ENCODE measurements at regions not wholly inside any gene's neighbourhood (a gene's known extent, or its start where the extent isn't known, plus 50 kb on each side); places are given as distances from the start of the nearest gene placed in this dataset.

DNA sequence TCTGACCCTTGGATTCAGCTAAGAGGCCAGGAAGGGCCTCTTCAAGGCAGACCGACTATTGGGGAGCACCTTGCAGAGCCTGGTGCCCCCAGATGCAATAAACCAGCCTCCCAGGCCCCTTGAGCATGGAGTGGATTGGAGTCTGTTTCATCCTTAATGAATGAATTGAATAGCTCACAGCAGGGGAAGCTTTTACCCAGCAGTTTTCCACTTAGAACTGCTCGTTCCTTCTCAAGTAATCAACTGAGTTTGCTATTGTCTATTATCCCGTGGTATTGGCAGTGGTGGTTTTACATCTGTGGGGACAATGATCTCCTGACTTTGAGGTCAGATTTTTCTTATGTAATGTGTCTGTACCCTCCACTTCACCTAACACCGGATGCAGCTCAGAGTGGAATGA, 197.6 kb downstream of the AACS start:
- no peak for TF ChIP-seq GABPA (IDR thresholded peaks at IDR 0.05; ENCODE audit: low read depth)
- TF ChIP-seq, protein P1, sequence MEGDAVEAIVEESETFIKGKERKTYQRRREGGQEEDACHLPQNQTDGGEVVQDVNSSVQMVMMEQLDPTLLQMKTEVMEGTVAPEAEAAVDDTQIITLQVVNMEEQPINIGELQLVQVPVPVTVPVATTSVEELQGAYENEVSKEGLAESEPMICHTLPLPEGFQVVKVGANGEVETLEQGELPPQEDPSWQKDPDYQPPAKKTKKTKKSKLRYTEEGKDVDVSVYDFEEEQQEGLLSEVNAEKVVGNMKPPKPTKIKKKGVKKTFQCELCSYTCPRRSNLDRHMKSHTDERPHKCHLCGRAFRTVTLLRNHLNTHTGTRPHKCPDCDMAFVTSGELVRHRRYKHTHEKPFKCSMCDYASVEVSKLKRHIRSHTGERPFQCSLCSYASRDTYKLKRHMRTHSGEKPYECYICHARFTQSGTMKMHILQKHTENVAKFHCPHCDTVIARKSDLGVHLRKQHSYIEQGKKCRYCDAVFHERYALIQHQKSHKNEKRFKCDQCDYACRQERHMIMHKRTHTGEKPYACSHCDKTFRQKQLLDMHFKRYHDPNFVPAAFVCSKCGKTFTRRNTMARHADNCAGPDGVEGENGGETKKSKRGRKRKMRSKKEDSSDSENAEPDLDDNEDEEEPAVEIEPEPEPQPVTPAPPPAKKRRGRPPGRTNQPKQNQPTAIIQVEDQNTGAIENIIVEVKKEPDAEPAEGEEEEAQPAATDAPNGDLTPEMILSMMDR (IDR thresholded peaks at IDR 0.05; ENCODE audit: insufficient read depth, low read length), result no peak
- no peak for TF ChIP-seq POLR2AphosphoS5 (IDR thresholded peaks at IDR 0.05; ENCODE audit: low read depth)
- TF ChIP-seq, protein P2, sequence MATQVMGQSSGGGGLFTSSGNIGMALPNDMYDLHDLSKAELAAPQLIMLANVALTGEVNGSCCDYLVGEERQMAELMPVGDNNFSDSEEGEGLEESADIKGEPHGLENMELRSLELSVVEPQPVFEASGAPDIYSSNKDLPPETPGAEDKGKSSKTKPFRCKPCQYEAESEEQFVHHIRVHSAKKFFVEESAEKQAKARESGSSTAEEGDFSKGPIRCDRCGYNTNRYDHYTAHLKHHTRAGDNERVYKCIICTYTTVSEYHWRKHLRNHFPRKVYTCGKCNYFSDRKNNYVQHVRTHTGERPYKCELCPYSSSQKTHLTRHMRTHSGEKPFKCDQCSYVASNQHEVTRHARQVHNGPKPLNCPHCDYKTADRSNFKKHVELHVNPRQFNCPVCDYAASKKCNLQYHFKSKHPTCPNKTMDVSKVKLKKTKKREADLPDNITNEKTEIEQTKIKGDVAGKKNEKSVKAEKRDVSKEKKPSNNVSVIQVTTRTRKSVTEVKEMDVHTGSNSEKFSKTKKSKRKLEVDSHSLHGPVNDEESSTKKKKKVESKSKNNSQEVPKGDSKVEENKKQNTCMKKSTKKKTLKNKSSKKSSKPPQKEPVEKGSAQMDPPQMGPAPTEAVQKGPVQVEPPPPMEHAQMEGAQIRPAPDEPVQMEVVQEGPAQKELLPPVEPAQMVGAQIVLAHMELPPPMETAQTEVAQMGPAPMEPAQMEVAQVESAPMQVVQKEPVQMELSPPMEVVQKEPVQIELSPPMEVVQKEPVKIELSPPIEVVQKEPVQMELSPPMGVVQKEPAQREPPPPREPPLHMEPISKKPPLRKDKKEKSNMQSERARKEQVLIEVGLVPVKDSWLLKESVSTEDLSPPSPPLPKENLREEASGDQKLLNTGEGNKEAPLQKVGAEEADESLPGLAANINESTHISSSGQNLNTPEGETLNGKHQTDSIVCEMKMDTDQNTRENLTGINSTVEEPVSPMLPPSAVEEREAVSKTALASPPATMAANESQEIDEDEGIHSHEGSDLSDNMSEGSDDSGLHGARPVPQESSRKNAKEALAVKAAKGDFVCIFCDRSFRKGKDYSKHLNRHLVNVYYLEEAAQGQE (IDR thresholded peaks at IDR 0.05; ENCODE audit: insufficient replicate concordance, low read depth), result no peak
- no peak for TF ChIP-seq SPI1 (IDR thresholded peaks at IDR 0.05; ENCODE audit: borderline replicate concordance, low read depth)

All from HL-60 (cell line).